Activated T-helper 1 cell treated with anti-CD3 and anti-CD28 coated beads, Interleukin-12 subunit alpha, Interleukin-12 subunit beta, Interleukin-2, Interleukin-4 antibody, amounts not matched to agents 30 ng/mL and 10 ng/mL and 1 ng/mL, durations not matched to agents 14 hours and 24 hours and 36 hours (primary cell): ENCODE measurements at regions not wholly inside any gene's neighbourhood (a gene's known extent, or its start where the extent isn't known, plus 50 kb on each side); places are given as distances from the start of the nearest gene placed in this dataset.

ENCODE experiments used
- DNase-seq: peaks from one replicate; pipeline ENCODE4 v3.0.0; 2021; ENCODE audit warnings: low spot score
- H3K27ac Mint-ChIP-seq: one replicate; pipeline ENCODE4 v1.8.0; 2021; ENCODE audit warnings: mild to moderate bottlenecking, mixed read lengths
- H3K27me3 Mint-ChIP-seq: one replicate; pipeline ENCODE4 v1.8.0; 2022; ENCODE audit warnings: mild to moderate bottlenecking, moderate library complexity, mixed read lengths; ENCODE audit not compliant: insufficient read depth
- H3K36me3 Mint-ChIP-seq: one replicate; pipeline ENCODE4 v1.8.0; 2021; ENCODE audit warnings: low read depth, mixed read lengths
- H3K4me1 Mint-ChIP-seq: one replicate; pipeline ENCODE4 v1.8.0; 2021; ENCODE audit warnings: low read depth, mixed read lengths
- H3K4me3 Mint-ChIP-seq: one replicate; pipeline ENCODE4 v1.8.0; 2021; ENCODE audit warnings: mild to moderate bottlenecking, moderate library complexity, mixed read lengths
- H3K9me3 Mint-ChIP-seq: one replicate; pipeline ENCODE4 v1.8.0; 2021; ENCODE audit warnings: mixed read lengths
- intact Hi-C: fragments of 100-400 bp; cut with micrococcal nuclease; formaldehyde crosslinking; loops from one replicate; pipeline ENCODE4 v1.15.1; 2024

DNA sequence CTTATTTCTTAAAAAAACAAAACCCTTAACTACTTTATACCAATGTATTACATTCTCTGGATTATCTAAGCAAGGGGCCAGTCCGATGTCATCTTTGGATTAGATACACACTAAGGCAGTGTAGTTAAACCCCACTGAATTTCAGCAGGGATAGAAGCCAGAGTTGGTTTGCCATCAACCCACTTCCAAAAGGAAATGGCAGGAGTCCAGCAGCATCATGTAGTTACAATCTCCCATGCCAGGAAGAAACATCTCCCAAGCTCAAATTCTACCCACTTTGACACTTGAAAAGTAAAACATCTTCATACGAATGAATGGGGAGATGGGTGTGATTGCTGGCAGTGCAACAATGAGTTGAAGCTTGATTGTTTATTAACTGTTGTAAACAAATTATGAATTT lies 203.5 kb upstream of the PLXNC1 start:
- intact Hi-C loops: no loop called here
- no peaks in the 10 kb centered on the region for H3K4me1 Mint-ChIP-seq
- peaks cover 9% of the 10 kb centered on the region for H3K27me3 Mint-ChIP-seq
- H3K4me3 Mint-ChIP-seq: no peak overlapping the region
- DNase-seq: no peak
- peaks cover 2% of the 10 kb centered on the region for H3K36me3 Mint-ChIP-seq
- H3K27ac Mint-ChIP-seq: no peak overlapping the region
- H3K9me3 Mint-ChIP-seq: peaks cover 24% of the 10 kb centered on the region

DNA sequence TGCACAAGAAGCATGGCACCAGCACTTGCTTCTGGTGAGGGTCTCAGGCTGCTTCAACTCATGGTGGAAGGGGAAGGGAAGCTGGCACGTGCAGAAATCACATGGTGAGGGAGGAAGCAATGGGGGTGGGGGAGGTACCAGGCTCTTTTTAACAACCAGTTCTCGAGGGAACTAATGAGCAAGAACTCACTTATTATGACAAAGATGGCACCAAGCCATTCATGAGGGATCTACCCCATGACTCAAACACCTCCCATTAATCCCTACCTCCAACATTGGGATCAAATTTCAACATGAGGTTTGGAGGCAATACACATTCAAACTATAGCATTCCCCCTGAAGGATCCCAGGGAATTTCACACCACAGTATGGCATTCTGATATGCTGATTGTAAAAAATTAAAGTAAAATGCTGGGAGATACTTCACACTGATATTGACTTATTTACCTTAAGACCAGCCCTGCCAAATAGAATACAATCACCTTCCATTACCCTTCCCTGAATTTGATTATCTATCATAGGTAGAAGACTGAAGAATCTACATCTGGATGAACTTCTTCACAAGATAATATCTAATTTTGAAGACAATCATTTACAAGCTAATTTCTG lies 201.7 kb upstream of the PLXNC1 start:
- intact Hi-C loops: no loop called here
- DNase-seq: no peak

DNA sequence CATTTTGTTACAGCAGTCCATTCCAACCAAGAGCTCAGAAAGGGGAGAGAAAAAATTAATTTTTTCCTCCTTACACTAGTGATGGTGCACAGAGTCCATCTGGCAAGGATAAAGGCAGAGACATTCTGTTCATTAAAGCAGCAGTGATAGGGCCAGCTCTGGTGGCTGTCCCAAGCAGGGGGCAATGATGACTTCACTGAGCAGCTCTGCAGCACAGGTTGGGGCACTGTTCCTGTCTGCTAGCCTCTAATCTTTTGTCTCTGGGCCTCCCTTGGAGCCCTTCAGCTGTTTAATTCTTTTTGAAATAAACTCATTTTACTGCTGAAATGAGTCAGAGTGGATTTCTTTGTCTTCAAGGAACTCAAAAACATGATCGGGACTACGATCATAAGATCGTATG lies 200.9 kb upstream of the PLXNC1 start:
- H3K27me3 Mint-ChIP-seq: peaks cover 9% of the 10 kb centered on the region
- H3K4me3 Mint-ChIP-seq: no peak overlapping the region
- peaks cover 6% of the 10 kb centered on the region for H3K4me1 Mint-ChIP-seq
- H3K27ac Mint-ChIP-seq: no peak overlapping the region
- H3K9me3 Mint-ChIP-seq: peaks cover 21% of the 10 kb centered on the region
- intact Hi-C loops: no loop called here
- H3K36me3 Mint-ChIP-seq: peaks cover 2% of the 10 kb centered on the region
- DNase-seq: no peak

More for the DNA sequence above, 201.7 kb upstream of the PLXNC1 start:
- H3K36me3 Mint-ChIP-seq: peaks cover 2% of the 10 kb centered on the region
- no peak overlapping the region for H3K4me3 Mint-ChIP-seq
- H3K27me3 Mint-ChIP-seq: peaks cover 9% of the 10 kb centered on the region
- H3K27ac Mint-ChIP-seq: no peak overlapping the region
- H3K4me1 Mint-ChIP-seq: no peaks in the 10 kb centered on the region
- H3K9me3 Mint-ChIP-seq: peaks cover 21% of the 10 kb centered on the region

DNA sequence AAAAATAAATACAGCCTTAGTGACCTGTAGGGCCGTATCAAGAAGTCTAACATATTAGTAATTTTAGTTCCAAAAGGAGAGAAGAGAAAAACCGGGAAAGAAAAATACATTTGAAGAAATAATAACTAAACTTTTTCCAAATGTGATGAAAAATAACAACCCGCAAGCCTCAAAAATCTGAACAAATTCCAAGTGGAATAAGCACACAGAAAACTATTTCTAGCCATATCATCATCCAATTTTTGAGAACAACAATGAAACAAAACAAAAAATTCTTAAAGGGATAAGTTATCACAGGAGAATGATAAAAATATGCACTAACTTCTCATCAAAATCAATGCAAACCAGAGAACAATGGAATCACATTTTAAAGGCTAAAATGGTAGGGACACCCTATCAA lies 198.1 kb upstream of the PLXNC1 start:
- peaks cover 7% of the 10 kb centered on the region for H3K36me3 Mint-ChIP-seq
- intact Hi-C loops: no loop called here
- H3K27ac Mint-ChIP-seq: no peak overlapping the region

DNA sequence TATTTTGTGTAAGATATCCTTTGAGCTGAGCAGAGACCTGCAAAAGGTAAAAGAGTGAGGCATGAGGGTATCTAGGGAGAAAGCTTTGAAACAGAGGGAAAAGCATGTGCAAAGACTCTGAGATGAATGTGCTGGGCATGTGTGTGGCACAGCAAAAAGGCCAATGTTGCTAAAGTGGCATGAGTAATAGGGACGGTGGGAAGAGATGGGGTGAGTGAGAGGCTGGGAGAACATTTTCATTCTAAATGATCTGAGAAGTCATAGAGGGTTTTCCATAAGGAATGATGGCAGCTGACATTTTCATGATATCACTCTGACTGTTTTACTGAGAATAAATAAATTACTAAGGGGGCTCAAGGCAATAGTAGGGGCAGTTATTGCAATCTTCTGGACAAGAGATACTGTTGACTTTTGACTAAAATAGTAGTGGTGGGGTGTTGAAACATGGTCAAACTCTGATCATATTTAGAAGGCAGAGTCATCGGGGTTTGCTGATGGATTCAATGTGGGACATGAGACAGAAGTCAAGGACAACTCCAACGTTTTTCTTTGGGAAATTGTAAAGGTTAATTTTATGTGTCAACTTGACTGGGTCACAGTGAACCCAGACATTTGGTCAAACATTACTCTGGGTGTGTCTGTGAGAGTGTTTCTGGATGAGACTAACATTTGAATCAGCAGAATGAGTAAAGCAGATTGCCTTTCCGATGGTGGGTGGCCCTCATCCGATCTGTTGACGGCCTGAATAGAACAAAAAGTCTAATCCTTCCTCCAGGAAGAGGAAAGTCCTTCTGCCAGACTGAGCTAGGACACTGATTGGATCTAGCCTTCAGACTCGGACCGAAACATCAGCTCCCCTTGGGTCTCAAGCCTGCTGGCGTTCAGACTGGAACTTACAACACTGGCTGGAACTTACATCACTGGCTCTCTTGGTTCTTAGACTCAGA lies 193.9 kb upstream of the PLXNC1 start:
- peaks cover 31% of the 10 kb centered on the region for H3K9me3 Mint-ChIP-seq
- no peak overlapping the region for H3K27ac Mint-ChIP-seq
- no peak overlapping the region for H3K4me3 Mint-ChIP-seq
- peaks cover 7% of the 10 kb centered on the region for H3K4me1 Mint-ChIP-seq
- H3K36me3 Mint-ChIP-seq: peaks cover 10% of the 10 kb centered on the region
- H3K27me3 Mint-ChIP-seq: no peaks in the 10 kb centered on the region
- no peak for DNase-seq
- intact Hi-C loops: no loop called here

More for the DNA sequence above, 198.1 kb upstream of the PLXNC1 start:
- DNase-seq: no peak
- Mint-ChIP-seq H3K4me3 (no peak overlapping the region), H3K4me1 (peaks cover 7% of the 10 kb centered on the region), H3K27me3 (peaks cover 5% of the 10 kb centered on the region), H3K9me3 (peaks cover 27% of the 10 kb centered on the region)

DNA sequence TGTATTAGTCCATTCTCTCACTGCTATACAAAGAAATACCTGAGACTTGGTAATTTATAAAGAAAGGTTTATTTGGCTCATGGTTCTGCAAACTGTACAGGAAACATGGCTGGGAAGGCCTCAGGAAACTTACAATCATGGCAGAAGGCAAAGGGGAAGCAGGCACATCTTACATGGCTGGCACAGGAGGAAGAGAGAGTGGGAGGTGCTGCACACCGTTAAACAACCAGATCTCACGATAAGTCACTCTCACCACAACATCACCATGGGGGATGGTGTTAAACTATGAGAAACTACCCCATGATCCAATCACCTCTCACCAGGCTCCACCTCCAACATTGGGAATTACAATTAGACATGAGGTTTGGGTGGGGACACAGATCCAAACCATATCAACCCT lies 191.8 kb upstream of the PLXNC1 start:
- Mint-ChIP-seq H3K4me1 (peaks cover 7% of the 10 kb centered on the region), H3K9me3 (peaks cover 38% of the 10 kb centered on the region), H3K4me3 (no peak overlapping the region), H3K27ac (no peak overlapping the region), H3K36me3 (peaks cover 9% of the 10 kb centered on the region), H3K27me3 (no peaks in the 10 kb centered on the region)
- intact Hi-C loops: no loop called here
- DNase-seq: no peak

DNA sequence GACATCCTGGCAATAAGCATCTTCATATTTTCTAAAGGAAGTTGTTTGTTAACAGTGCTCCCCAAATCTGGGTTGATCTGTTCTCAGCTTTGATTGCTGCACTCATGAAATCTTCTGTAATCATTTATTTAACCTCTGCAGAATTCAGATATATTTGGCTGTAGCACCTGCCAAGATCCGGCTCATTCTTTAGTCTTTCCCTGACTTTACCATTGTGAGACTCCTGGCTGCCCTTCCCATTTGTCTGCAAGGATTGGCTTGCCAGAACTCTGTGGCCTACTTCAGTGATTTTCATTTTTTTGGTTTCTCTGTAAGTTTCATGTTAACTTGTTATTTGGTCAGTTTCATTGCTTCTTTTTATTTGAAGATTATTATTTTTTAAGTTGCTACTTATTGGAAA lies 191.2 kb upstream of the PLXNC1 start:
- Mint-ChIP-seq H3K4me1 (peaks cover 4% of the 10 kb centered on the region), H3K36me3 (peaks cover 9% of the 10 kb centered on the region), H3K27me3 (no peaks in the 10 kb centered on the region), H3K9me3 (peaks cover 38% of the 10 kb centered on the region), H3K27ac (no peak overlapping the region), H3K4me3 (no peak overlapping the region)
- intact Hi-C loops: no loop called here
- no peak for DNase-seq

DNA sequence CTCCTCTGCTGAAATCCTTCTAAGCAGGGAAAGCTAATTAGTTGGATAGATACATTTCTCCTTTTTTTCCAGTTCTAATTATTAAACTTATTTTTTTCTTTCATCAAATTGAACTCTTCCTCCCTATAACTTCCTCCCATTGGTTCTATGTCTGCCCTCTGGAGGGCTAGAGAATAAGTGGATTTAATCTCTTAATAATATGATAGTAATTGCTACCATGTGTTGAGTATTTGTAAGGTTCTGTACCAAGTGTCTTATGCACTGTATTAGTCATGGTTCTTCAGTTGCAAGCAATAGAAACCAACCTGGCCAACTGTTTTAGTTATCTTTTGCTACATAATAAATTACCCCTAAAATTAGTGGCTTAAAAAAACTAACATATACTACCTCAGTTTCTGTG lies 190.5 kb upstream of the PLXNC1 start:
- Mint-ChIP-seq H3K36me3 (peaks cover 11% of the 10 kb centered on the region), H3K4me3 (no peak overlapping the region), H3K27ac (no peak overlapping the region), H3K9me3 (peaks cover 38% of the 10 kb centered on the region), H3K4me1 (no peaks in the 10 kb centered on the region), H3K27me3 (no peaks in the 10 kb centered on the region)
- DNase-seq: no peak
- intact Hi-C loops: no loop called here

DNA sequence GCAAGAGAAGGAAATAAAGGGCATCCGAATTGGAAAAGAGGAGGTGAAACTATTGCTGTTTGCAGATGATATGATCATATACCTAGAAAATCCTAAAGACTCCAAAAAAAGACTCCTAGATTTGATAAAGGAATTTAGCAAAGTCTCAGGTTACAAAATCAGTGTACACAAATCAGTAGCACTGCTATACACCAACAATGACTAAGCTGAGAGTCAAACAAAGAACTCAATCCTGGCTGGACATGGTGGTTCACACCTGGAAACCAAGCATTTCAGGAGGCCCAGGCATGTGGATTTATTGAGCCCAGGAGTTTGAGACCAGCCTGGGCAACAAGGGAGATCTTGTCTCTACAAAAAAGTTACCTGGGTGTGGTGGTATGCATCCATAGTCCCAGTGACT lies 188.7 kb upstream of the PLXNC1 start:
- H3K27ac Mint-ChIP-seq: no peak overlapping the region
- peaks cover 12% of the 10 kb centered on the region for H3K36me3 Mint-ChIP-seq
- H3K4me3 Mint-ChIP-seq: no peak overlapping the region
- H3K4me1 Mint-ChIP-seq: no peaks in the 10 kb centered on the region
- peaks cover 38% of the 10 kb centered on the region for H3K9me3 Mint-ChIP-seq
- intact Hi-C loops: no loop called here
- DNase-seq: no peak
- no peaks in the 10 kb centered on the region for H3K27me3 Mint-ChIP-seq

DNA sequence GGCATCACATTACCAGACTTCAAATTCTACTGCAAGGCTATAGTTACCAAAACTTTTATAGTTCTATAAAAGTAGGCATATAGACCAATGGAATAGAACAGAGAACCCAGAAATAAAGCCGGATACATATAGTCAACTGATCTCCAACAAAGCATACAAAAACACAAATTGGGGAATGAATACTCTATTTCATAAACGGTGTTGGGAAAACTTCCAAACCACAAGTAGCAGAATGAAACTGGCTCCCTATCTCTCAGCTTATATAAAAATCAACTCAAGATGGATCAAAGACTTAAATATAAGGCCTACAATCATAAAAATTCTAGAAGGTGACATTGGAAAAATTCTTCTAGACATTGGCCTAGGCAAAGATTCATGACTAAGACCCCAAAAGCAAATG lies 187.9 kb upstream of the PLXNC1 start:
- no peak overlapping the region for H3K4me3 Mint-ChIP-seq
- no peak overlapping the region for H3K27ac Mint-ChIP-seq
- no peaks in the 10 kb centered on the region for H3K4me1 Mint-ChIP-seq
- DNase-seq: no peak
- H3K27me3 Mint-ChIP-seq: no peaks in the 10 kb centered on the region
- intact Hi-C loops: no loop called here
- peaks cover 29% of the 10 kb centered on the region for H3K9me3 Mint-ChIP-seq
- peaks cover 7% of the 10 kb centered on the region for H3K36me3 Mint-ChIP-seq

DNA sequence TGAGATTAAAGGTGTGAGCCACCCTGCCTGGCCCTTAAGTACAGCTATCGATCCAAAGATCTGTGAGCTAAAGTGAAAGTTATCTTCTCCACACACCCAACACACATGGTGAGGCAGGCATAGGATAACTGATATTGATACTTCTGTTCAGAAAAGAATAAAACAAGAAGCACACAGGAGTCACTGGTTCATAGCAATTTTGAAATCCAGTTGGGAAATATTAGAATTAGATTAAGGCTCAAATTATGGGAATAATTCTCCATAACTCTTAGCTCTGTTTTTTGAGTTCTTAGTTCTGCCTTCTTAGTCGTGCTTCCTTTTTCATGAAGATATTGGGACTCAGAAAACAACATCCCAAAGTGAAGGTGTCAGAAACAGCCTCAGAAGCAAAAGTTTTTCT lies 186.0 kb upstream of the PLXNC1 start:
- H3K36me3 Mint-ChIP-seq: peaks cover 9% of the 10 kb centered on the region
- no peak for DNase-seq
- H3K4me3 Mint-ChIP-seq: no peak overlapping the region
- H3K27ac Mint-ChIP-seq: no peak overlapping the region
- H3K27me3 Mint-ChIP-seq: peaks cover 3% of the 10 kb centered on the region
- H3K4me1 Mint-ChIP-seq: peaks cover 2% of the 10 kb centered on the region
- peaks cover 18% of the 10 kb centered on the region for H3K9me3 Mint-ChIP-seq
- intact Hi-C loops: no loop called here

DNA sequence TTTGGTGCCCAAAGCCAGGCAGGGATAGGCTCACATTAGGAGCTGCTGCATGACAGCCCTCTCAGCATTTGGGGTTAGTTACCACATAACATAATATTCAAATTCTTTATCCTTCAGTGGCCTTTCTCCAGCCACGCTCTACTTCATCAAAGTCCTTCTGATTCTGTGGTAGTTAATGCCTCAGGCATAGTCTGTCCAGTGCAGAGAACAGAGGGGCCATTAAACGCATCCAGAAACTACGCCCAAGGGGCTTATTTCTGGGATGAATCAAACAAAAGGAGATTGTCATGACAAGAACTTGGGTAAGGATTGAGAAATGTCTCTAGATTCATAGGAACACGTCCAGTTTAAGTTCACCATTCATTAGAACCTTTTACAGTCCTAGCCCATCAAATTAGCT lies 183.4 kb upstream of the PLXNC1 start:
- no peak for DNase-seq
- intact Hi-C loops: no loop called here
- Mint-ChIP-seq H3K4me3 (no peak overlapping the region), H3K36me3 (peaks cover 10% of the 10 kb centered on the region), H3K9me3 (peaks cover 12% of the 10 kb centered on the region), H3K4me1 (peaks cover 20% of the 10 kb centered on the region), H3K27ac (no peak overlapping the region), H3K27me3 (peaks cover 7% of the 10 kb centered on the region)

DNA sequence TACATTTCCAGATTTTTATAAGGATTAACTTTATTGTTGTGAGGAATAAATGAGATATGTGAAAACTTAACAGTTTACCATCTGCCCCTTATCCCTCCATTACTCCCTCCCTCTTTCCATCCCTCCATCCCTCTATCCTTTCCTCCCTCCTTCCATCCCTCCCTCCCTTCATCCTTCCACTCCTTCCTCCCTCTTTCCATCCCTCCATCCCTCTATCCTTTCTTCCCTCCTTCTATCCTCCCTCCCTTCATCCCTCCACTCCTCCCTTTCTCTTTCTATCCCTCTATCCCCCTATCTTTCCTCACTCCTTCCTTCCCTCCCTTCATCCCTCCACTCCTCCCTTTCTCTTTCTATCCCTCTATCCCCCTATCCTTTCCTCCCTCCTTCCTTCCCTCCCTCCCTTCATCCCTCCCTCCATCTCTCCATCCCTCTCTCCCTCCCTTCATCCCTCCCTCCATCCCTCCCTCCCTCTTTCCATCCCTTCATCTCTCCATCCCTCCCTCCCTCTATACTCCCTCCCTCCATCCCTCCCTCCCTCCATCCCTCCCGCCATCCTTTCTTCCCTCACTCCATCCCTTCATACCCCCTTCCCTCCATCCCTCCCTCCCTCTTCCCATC lies 181.8 kb upstream of the PLXNC1 start:
- H3K4me1 Mint-ChIP-seq: peaks cover 31% of the 10 kb centered on the region
- H3K9me3 Mint-ChIP-seq: no peaks in the 10 kb centered on the region
- H3K4me3 Mint-ChIP-seq: no peak overlapping the region
- peaks cover 7% of the 10 kb centered on the region for H3K27me3 Mint-ChIP-seq
- intact Hi-C loops: no loop called here
- DNase-seq: no peak
- no peak overlapping the region for H3K27ac Mint-ChIP-seq
- peaks cover 14% of the 10 kb centered on the region for H3K36me3 Mint-ChIP-seq
